ENCODE measurements at regions not wholly inside any gene's neighbourhood (a gene's known extent, or its start where the extent isn't known, plus 50 kb on each side); places are given as distances from the start of the nearest gene placed in this dataset.

- no peak overlapping the region for H2AFZ ChIP-seq
- H3K27ac ChIP-seq (ENCODE audit: low read depth): no peak overlapping the region
- no peak overlapping the region for H3K4me3 ChIP-seq
- Mint-ChIP-seq H3K9me3 (peaks cover 10% of the 10 kb centered on the region; the same call in 2 of the 3 replicates), H3K4me1 (peaks cover 26% of the 10 kb centered on the region), H3K27me3 (ENCODE audit: insufficient read depth, low read depth, poor library complexity) (peaks cover 27% of the 10 kb centered on the region), H3K4me3 (no peak overlapping the region), H3K36me3 (ENCODE audit: low read depth) (peaks cover 18% of the 10 kb centered on the region), H3K27ac (no peak overlapping the region)
- H3F3A ChIP-seq (replicated peaks; ENCODE audit: low read depth): peaks cover 15% of the 10 kb centered on the region; the same call in 1 of the 2 replicates
- no peaks in the 10 kb centered on the region for H4K20me1 ChIP-seq (replicated peaks; ENCODE audit: insufficient read depth)
- no peaks in the 10 kb centered on the region for H3K36me3 ChIP-seq (ENCODE audit: insufficient read depth)
- no peak for ATAC-seq
- no peaks in the 10 kb centered on the region for H3K9me2 ChIP-seq (ENCODE audit: insufficient read depth)
- no peak overlapping the region for H3K4me2 ChIP-seq
- DNase-seq (ENCODE audit: low spot score): no peak
- TF ChIP-seq REST (IDR thresholded peaks at IDR 0.05; ENCODE audit: unreplicated experiment): no peak
- no peak for TF ChIP-seq JUNB (IDR thresholded peaks at IDR 0.05; ENCODE audit: unreplicated experiment)
- TF ChIP-seq POLR2AphosphoS5 (IDR thresholded peaks at IDR 0.05; ENCODE audit: low read depth): no peak
- TF ChIP-seq ETS1 (IDR thresholded peaks at IDR 0.05): no peak
- TF ChIP-seq ZNF462 (CRISPR knock-in tag; IDR thresholded peaks at IDR 0.05): no peak
- no peak for TF ChIP-seq ZNF114 (CRISPR knock-in tag; IDR thresholded peaks at IDR 0.05)
- no peak for TF ChIP-seq CREB1 (CRISPR knock-in tag; IDR thresholded peaks at IDR 0.05; ENCODE audit: low read depth)
- no peak for TF ChIP-seq NANOG (IDR thresholded peaks at IDR 0.05; ENCODE audit: borderline replicate concordance)
- no peaks in the 10 kb centered on the region for H3K79me2 ChIP-seq (replicated peaks; ENCODE audit: insufficient read depth)
- H3K27me3 ChIP-seq (ENCODE audit: insufficient read depth): no peaks in the 10 kb centered on the region
- H3K4me1 ChIP-seq (ENCODE audit: insufficient read depth): no peaks in the 10 kb centered on the region
Observed at GRCh38 chr17:413016-413350, 60.4 kb upstream of the RPH3AL start.

Data from GM23338 (cell line).